ENCODE measurements at regions not wholly inside any gene's neighbourhood (a gene's known extent, or its start where the extent isn't known, plus 50 kb on each side); places are given as distances from the start of the nearest gene placed in this dataset.

DNA sequence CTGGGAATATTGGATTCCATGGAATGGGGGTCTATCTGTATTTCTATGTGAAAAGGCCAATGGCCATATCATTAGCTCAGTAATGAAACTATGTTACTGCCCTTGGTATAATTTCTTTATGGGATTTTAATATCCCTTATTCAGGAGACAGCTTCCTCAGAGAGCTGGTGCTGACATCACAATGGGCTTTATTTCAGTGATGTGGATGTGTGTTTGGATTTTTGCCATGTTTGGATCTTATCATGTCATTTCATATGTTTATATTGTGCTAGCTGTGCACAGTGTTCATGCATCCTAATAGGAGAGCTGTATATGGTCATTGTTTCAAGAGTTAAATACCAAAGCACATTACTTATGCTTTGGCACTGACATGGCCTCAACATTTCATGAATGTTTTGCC, 806.1 kb upstream of the MAP3K7 start:
- DNase-seq (ENCODE audit: low spot score) = no peak
- no peaks in the 10 kb centered on the region for H3K36me3 ChIP-seq (ENCODE audit: control insufficient read depth in 4 of 4, insufficient read depth in 3 of 4, low read depth in 1 of 4, low read length in 3 of 4)
- no peak overlapping the region for H3K4me3 ChIP-seq (ENCODE audit: low read depth in 1 of 3, low read length in 3 of 3)
- H3K9ac ChIP-seq (ENCODE audit: low read depth in 1 of 2, low read length in 2 of 2) = no peak overlapping the region
- peaks cover 0 to 2% (median 0%) of the 10 kb centered on the region in 4 donors for H3K9me3 ChIP-seq (ENCODE audit: control insufficient read depth in 4 of 4, low read length in 3 of 4)
- no peak overlapping the region for H3K27ac ChIP-seq (ENCODE audit: low read depth in 1 of 2, low read length in 2 of 2)
- H3K27me3 ChIP-seq (ENCODE audit: control insufficient read depth in 4 of 4, insufficient read depth in 4 of 4, low read length in 3 of 4) = no peaks in the 10 kb centered on the region
- TF ChIP-seq HNF4A (conservative IDR thresholded peaks at IDR 0.05) (no peak), HNF4G (IDR thresholded peaks at IDR 0.05) (no peak), YY1 (IDR thresholded peaks at IDR 0.05) (no peak), CTCF (IDR thresholded peaks at IDR 0.05; ENCODE audit: low read depth, low read length, missing input control) (no peak), SP1 (IDR thresholded peaks at IDR 0.05) (no peak), FOXA2 (IDR thresholded peaks at IDR 0.05) (no peak), REST (IDR thresholded peaks at IDR 0.05) (no peak), RAD21 (IDR thresholded peaks at IDR 0.05) (no peak)
- TF ChIP-seq, protein P1, sequence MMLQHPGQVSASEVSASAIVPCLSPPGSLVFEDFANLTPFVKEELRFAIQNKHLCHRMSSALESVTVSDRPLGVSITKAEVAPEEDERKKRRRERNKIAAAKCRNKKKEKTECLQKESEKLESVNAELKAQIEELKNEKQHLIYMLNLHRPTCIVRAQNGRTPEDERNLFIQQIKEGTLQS (IDR thresholded peaks at IDR 0.05) = no peak
- TF ChIP-seq, protein P2, sequence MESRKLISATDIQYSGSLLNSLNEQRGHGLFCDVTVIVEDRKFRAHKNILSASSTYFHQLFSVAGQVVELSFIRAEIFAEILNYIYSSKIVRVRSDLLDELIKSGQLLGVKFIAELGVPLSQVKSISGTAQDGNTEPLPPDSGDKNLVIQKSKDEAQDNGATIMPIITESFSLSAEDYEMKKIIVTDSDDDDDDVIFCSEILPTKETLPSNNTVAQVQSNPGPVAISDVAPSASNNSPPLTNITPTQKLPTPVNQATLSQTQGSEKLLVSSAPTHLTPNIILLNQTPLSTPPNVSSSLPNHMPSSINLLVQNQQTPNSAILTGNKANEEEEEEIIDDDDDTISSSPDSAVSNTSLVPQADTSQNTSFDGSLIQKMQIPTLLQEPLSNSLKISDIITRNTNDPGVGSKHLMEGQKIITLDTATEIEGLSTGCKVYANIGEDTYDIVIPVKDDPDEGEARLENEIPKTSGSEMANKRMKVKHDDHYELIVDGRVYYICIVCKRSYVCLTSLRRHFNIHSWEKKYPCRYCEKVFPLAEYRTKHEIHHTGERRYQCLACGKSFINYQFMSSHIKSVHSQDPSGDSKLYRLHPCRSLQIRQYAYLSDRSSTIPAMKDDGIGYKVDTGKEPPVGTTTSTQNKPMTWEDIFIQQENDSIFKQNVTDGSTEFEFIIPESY (IDR thresholded peaks at IDR 0.05) = no peak
- no peaks in the 10 kb centered on the region for H3K4me1 ChIP-seq (ENCODE audit: control insufficient read depth in 4 of 4, insufficient read depth in 4 of 4, low read length in 3 of 4)

- Histone ChIP-seq H3K9me3 (ENCODE audit: control insufficient read depth in 4 of 4, low read length in 3 of 4) (peaks cover 0 to 2% (median 0%) of the 10 kb centered on the region in 4 donors), H3K27me3 (ENCODE audit: control insufficient read depth in 4 of 4, insufficient read depth in 4 of 4, low read length in 3 of 4) (no peaks in the 10 kb centered on the region), H3K4me1 (ENCODE audit: control insufficient read depth in 4 of 4, insufficient read depth in 4 of 4, low read length in 3 of 4) (no peaks in the 10 kb centered on the region), H3K36me3 (ENCODE audit: control insufficient read depth in 4 of 4, insufficient read depth in 3 of 4, low read depth in 1 of 4, low read length in 3 of 4) (no peaks in the 10 kb centered on the region), H3K9ac (ENCODE audit: low read depth in 1 of 2, low read length in 2 of 2) (no peak overlapping the region), H3K27ac (ENCODE audit: low read depth in 1 of 2, low read length in 2 of 2) (no peak overlapping the region), H3K4me3 (ENCODE audit: low read depth in 1 of 3, low read length in 3 of 3) (no peak overlapping the region)
- TF ChIP-seq TAF1 (conservative IDR thresholded peaks at IDR 0.05) = no peak
- no peak for TF ChIP-seq RAD21 (IDR thresholded peaks at IDR 0.05)
- no peak for TF ChIP-seq EGR1 (IDR thresholded peaks at IDR 0.05; ENCODE audit: low read depth in 2 of 2)
- TF ChIP-seq HNF4A (conservative IDR thresholded peaks at IDR 0.05) = no peak
- TF ChIP-seq HNF4G (IDR thresholded peaks at IDR 0.05) = no peak
- TF ChIP-seq, protein P2 (IDR thresholded peaks at IDR 0.05) = no peak
- no peak for TF ChIP-seq FOXA1 (IDR thresholded peaks at IDR 0.05)
- TF ChIP-seq SP1 (IDR thresholded peaks at IDR 0.05) = no peak
- WGBS = 63% methylated on average over 11 of the region's 11 CpGs
- no peak for DNase-seq (ENCODE audit: low spot score)
Observed at GRCh38 chr6:91387290-91388059, 800.6 kb upstream of the MAP3K7 start.

Data from liver (tissue), 8 donors.